DND-41 (cell line): ENCODE measurements at regions not wholly inside any gene's neighbourhood (a gene's known extent, or its start where the extent isn't known, plus 50 kb on each side); places are given as distances from the start of the nearest gene placed in this dataset.

Experiments
- ATAC-seq: fragments of 200-7000 bp; cut with Tn5 transposase; 3 replicates; pipeline ENCODE4 v1.9.1; 2021; ENCODE audit warnings: low read depth; ENCODE audit not compliant: insufficient read depth
- DNase-seq: peaks from one replicate; pipeline ENCODE4 v3.0.0-alpha.2; 2020
- H2AFZ ChIP-seq: 2 replicates; pipeline ENCODE4 v1.6.0; 2012; ENCODE audit warnings: low read depth, low read length
- H3K27ac ChIP-seq: 2 replicates; pipeline ENCODE4 v1.5.1; 2012; ENCODE audit warnings: low read length, inconsistent platforms
- H3K27me3 ChIP-seq: fragments of 200-600 bp; sonication (generic); 2 replicates; pipeline ENCODE4 v1.6.0; 2012; ENCODE audit warnings: low read length, mild to moderate bottlenecking, inconsistent platforms; ENCODE audit not compliant: insufficient read depth, poor library complexity
- H3K36me3 ChIP-seq: 2 replicates; pipeline ENCODE4 v1.5.1; 2012; ENCODE audit warnings: low read length, inconsistent platforms; ENCODE audit not compliant: insufficient read depth
- H3K4me1 ChIP-seq: 2 replicates; pipeline ENCODE4 v1.5.1; 2012; ENCODE audit warnings: mild to moderate bottlenecking, low read length; ENCODE audit not compliant: insufficient read depth
- H3K4me2 ChIP-seq: 2 replicates; pipeline ENCODE4 v1.6.0; 2012; ENCODE audit warnings: mild to moderate bottlenecking, moderate library complexity, low read length, inconsistent platforms; ENCODE audit not compliant: insufficient read depth
- H3K4me3 ChIP-seq, 2 experiments: fragments of 200-600 bp in 1 of 2; shearing (Covaris generic) in 1 of 2; 2 replicates each; pipeline ENCODE4 v1.5.1; 2012 to 2016; ENCODE audit warnings: inconsistent platforms in 2 of 2, low read length in 2 of 2, mild to moderate bottlenecking in 2 of 2, low read depth in 1 of 2, moderate library complexity in 1 of 2
- H3K79me2 ChIP-seq: 2 replicates; pipeline ENCODE4 v1.6.0; 2012; ENCODE audit warnings: low read length, inconsistent platforms; ENCODE audit not compliant: insufficient read depth
- H3K9ac ChIP-seq: 2 replicates; pipeline ENCODE4 v1.6.0; 2012; ENCODE audit warnings: low read depth, mild to moderate bottlenecking, inconsistent platforms, low read length, moderate library complexity
- H3K9me3 ChIP-seq: 2 replicates; pipeline ENCODE4 v1.5.1; 2012; ENCODE audit warnings: low read length, moderate library complexity, mild to moderate bottlenecking, inconsistent platforms; ENCODE audit not compliant: insufficient read depth, severe bottlenecking
- H4K20me1 ChIP-seq: 2 replicates; pipeline ENCODE4 v1.6.0; 2012; ENCODE audit warnings: low read length; ENCODE audit not compliant: insufficient read depth
- EZH2 ChIP-seq: IDR thresholded peaks from 3 replicates; pipeline ENCODE4 v1.6.1; 2012; ENCODE audit warnings: borderline replicate concordance, low read depth, mild to moderate bottlenecking, moderate library complexity, low read length, inconsistent platforms; ENCODE audit not compliant: severe bottlenecking
- TF ChIP-seq, protein P1 (sequence below): IDR thresholded peaks from 2 replicates; pipeline ENCODE4 v1.5.1; 2012; ENCODE audit warnings: borderline replicate concordance, low read length, moderate library complexity, mild to moderate bottlenecking; ENCODE audit not compliant: poor library complexity, severe bottlenecking; ENCODE audit errors: extremely low read depth

DNA sequence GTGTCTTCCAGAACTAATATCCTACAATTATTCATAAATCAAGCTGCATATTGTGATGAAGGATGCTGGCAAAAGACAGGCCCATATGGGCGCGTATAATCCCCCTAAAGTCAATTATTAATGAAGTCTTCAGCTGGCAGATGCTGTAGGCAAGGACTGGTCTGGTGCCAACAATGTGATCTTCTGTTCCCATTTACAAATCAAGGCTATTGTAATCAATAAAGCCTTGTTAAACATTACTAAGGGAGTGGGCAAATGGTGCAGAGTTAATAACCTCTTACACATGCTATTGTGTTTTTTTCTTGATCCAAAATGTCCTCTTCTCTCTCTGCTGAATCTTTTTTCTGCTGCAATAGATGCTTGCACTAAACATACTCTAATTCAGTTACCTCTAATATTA lies 119.0 kb downstream of the ALDH8A1 start:
- DNase-seq (no peak), ATAC-seq (no peak)
- Histone ChIP-seq H2AFZ (no peak overlapping the region), H3K9me3 (no peaks in the 10 kb centered on the region), H4K20me1 (no peaks in the 10 kb centered on the region), H3K79me2 (no peaks in the 10 kb centered on the region), H3K4me3 (no peak overlapping the region), H3K36me3 (no peaks in the 10 kb centered on the region), H3K4me1 (no peaks in the 10 kb centered on the region), H3K9ac (no peak overlapping the region), H3K27ac (no peak overlapping the region), H3K4me2 (no peak overlapping the region), H3K27me3 (peaks cover under 1% of the 10 kb centered on the region)
- TF ChIP-seq, protein P1, sequence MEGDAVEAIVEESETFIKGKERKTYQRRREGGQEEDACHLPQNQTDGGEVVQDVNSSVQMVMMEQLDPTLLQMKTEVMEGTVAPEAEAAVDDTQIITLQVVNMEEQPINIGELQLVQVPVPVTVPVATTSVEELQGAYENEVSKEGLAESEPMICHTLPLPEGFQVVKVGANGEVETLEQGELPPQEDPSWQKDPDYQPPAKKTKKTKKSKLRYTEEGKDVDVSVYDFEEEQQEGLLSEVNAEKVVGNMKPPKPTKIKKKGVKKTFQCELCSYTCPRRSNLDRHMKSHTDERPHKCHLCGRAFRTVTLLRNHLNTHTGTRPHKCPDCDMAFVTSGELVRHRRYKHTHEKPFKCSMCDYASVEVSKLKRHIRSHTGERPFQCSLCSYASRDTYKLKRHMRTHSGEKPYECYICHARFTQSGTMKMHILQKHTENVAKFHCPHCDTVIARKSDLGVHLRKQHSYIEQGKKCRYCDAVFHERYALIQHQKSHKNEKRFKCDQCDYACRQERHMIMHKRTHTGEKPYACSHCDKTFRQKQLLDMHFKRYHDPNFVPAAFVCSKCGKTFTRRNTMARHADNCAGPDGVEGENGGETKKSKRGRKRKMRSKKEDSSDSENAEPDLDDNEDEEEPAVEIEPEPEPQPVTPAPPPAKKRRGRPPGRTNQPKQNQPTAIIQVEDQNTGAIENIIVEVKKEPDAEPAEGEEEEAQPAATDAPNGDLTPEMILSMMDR: no peak
- no peak for TF ChIP-seq EZH2

DNA sequence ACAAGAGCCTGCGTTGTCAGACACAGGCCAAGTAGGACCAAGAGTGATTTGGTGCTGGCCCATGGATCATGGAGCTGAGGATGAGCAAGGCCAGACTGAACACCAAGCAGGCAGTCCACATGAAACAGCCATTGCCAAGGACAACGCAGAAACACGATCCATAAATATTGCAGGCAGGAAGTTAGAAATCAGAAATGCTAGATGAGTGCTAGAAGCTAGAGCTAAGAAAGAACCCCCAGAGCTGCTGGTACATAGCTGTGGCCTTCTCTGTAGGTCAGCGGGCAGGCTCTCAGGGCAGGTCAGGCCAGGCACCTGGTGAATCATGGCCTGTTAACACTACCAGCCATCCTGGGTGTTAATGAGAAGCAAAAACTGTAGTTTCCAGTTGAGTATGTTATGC lies 119.7 kb downstream of the ALDH8A1 start:
- Histone ChIP-seq H3K79me2 (no peaks in the 10 kb centered on the region), H3K4me1 (no peaks in the 10 kb centered on the region), H2AFZ (no peak overlapping the region), H3K27me3 (no peaks in the 10 kb centered on the region), H3K9ac (no peak overlapping the region), H3K27ac (no peak overlapping the region), H3K36me3 (no peaks in the 10 kb centered on the region), H4K20me1 (no peaks in the 10 kb centered on the region), H3K4me2 (no peak overlapping the region), H3K9me3 (no peaks in the 10 kb centered on the region), H3K4me3 (no peak overlapping the region)
- ATAC-seq: no peak
- no peak for TF ChIP-seq EZH2
- TF ChIP-seq, protein P1: no peak
- DNase-seq: no peak

DNA sequence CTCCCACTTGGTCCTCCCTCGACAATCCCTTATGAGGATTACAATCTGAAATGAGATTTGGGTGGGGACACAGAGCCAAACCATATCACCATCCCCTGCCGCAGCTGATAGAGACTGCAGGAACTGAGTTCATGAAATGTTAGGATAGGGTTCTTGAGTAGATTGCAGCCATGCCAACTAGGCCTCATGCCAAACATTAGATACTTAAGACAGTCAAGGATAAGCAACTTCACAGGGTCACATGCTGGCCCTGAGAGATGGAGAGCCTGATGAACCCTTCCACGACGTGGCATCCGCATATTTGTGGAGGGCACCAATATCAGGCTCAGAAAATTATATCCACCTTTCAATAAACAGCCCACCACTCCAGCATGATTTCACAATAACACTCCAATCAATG lies 121.3 kb downstream of the ALDH8A1 start:
- Histone ChIP-seq H3K79me2 (no peaks in the 10 kb centered on the region), H3K4me2 (no peak overlapping the region), H3K27ac (no peak overlapping the region), H2AFZ (no peak overlapping the region), H3K9ac (no peak overlapping the region), H3K36me3 (no peaks in the 10 kb centered on the region), H3K9me3 (no peaks in the 10 kb centered on the region), H4K20me1 (no peaks in the 10 kb centered on the region), H3K27me3 (no peaks in the 10 kb centered on the region), H3K4me3 (no peak overlapping the region), H3K4me1 (no peaks in the 10 kb centered on the region)
- ATAC-seq (no peak), DNase-seq (no peak)
- TF ChIP-seq, protein P1: no peak
- no peak for TF ChIP-seq EZH2
